ENCODE measurements at regions not wholly inside any gene's neighbourhood (a gene's known extent, or its start where the extent isn't known, plus 50 kb on each side); places are given as distances from the start of the nearest gene placed in this dataset.

DNA sequence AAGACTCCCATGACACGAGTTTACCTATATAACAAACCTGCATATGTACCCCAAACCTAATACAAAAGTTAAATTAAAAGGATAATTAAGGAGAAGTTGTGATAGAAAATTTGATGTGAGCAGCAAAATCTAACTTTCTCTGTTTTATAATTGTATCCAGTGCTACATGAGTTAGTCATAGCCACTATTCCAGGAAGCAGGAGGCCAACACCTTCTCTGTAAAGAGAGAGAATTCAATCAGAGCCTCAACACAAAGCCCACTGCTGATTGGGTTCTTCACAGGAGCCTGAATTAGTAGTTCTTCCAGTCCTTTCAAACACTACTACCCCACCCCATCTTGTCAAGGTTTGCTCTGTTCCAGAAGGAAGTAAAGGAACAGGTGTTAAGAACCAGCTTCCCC is 84.2 kb downstream of the BLID start:
- TF ChIP-seq, protein P1, sequence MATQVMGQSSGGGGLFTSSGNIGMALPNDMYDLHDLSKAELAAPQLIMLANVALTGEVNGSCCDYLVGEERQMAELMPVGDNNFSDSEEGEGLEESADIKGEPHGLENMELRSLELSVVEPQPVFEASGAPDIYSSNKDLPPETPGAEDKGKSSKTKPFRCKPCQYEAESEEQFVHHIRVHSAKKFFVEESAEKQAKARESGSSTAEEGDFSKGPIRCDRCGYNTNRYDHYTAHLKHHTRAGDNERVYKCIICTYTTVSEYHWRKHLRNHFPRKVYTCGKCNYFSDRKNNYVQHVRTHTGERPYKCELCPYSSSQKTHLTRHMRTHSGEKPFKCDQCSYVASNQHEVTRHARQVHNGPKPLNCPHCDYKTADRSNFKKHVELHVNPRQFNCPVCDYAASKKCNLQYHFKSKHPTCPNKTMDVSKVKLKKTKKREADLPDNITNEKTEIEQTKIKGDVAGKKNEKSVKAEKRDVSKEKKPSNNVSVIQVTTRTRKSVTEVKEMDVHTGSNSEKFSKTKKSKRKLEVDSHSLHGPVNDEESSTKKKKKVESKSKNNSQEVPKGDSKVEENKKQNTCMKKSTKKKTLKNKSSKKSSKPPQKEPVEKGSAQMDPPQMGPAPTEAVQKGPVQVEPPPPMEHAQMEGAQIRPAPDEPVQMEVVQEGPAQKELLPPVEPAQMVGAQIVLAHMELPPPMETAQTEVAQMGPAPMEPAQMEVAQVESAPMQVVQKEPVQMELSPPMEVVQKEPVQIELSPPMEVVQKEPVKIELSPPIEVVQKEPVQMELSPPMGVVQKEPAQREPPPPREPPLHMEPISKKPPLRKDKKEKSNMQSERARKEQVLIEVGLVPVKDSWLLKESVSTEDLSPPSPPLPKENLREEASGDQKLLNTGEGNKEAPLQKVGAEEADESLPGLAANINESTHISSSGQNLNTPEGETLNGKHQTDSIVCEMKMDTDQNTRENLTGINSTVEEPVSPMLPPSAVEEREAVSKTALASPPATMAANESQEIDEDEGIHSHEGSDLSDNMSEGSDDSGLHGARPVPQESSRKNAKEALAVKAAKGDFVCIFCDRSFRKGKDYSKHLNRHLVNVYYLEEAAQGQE (IDR thresholded peaks at IDR 0.05; ENCODE audit: insufficient read depth in 1 of 2, low read depth in 2 of 2, low read length in 2 of 2), result no peak
- TF ChIP-seq SIN3A (IDR thresholded peaks at IDR 0.05; ENCODE audit: borderline replicate concordance, insufficient read depth, low read length), result no peak

DNA sequence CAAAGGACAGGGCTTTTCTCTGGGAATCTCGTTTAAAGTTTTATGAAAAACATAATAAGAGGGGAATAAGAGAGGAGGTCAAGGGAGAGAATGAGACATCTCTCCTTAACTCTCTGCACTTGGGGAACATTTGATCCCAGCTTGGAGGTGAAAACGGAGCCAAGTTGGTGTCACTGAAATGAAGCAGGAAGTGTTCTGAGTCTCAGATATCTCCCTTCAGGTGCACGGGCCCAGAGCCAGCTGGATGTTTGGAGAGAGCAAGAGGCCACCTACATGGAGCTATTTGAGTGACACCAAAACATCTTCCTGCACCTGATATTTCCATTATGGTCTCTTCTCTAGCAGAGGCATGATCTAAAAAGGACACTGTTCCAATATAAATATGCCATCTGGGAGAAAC is 85.7 kb downstream of the BLID start:
- TF ChIP-seq POLR2AphosphoS5 (IDR thresholded peaks at IDR 0.05; ENCODE audit: low read depth, low read length), result no peak
- no peak for TF ChIP-seq TAF1 (IDR thresholded peaks at IDR 0.05; ENCODE audit: borderline replicate concordance, insufficient read depth, low read length)
- TF ChIP-seq, protein P1 (IDR thresholded peaks at IDR 0.05; ENCODE audit: insufficient read depth in 1 of 2, low read depth in 2 of 2, low read length in 2 of 2), result no peak
- TF ChIP-seq SIN3A (IDR thresholded peaks at IDR 0.05; ENCODE audit: borderline replicate concordance, insufficient read depth, low read length), result no peak

GRCh38 chr11:122028545-122028944 is 87.5 kb downstream of the BLID start:
- TF ChIP-seq TAF1 (IDR thresholded peaks at IDR 0.05; ENCODE audit: borderline replicate concordance, insufficient read depth, low read length) (no peak), POLR2AphosphoS5 (IDR thresholded peaks at IDR 0.05; ENCODE audit: low read depth, low read length) (no peak), SIN3A (IDR thresholded peaks at IDR 0.05; ENCODE audit: borderline replicate concordance, insufficient read depth, low read length) (no peak), FOXP2 (optimal IDR thresholded peaks at IDR 0.05; ENCODE audit: borderline replicate concordance, extremely low read depth, extremely low read length, insufficient read depth) (no peak)
- TF ChIP-seq, protein P1 (IDR thresholded peaks at IDR 0.05; ENCODE audit: insufficient read depth in 1 of 2, low read depth in 2 of 2, low read length in 2 of 2), result no peak

DNA sequence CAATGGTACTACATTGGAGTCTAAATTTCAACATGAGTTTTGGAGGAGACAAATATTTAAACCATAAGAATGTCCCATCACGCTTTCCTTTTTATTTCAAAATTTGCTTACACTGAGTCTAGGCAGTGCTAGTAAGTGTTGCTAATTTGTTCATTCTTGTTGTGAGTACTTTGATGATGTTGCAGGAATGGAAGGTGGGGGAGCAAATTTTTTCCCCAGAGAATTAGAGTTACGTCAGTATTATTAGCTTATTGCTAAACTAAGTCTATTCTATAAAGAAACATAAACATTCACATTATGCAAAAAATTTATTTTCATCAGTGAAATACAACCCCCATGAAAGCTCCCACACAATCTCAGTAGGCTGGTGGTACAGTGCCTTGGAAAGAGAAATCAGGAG is 88.0 kb downstream of the BLID start:
- TF ChIP-seq, protein P1 (IDR thresholded peaks at IDR 0.05; ENCODE audit: insufficient read depth in 1 of 2, low read depth in 2 of 2, low read length in 2 of 2), result no peak
- TF ChIP-seq SIN3A (IDR thresholded peaks at IDR 0.05; ENCODE audit: borderline replicate concordance, insufficient read depth, low read length), result no peak
- no peak for TF ChIP-seq TAF1 (IDR thresholded peaks at IDR 0.05; ENCODE audit: borderline replicate concordance, insufficient read depth, low read length)
- TF ChIP-seq FOXP2 (optimal IDR thresholded peaks at IDR 0.05; ENCODE audit: borderline replicate concordance, extremely low read depth, extremely low read length, insufficient read depth), result no peak
- TF ChIP-seq POLR2AphosphoS5 (IDR thresholded peaks at IDR 0.05; ENCODE audit: low read depth, low read length), result no peak

DNA sequence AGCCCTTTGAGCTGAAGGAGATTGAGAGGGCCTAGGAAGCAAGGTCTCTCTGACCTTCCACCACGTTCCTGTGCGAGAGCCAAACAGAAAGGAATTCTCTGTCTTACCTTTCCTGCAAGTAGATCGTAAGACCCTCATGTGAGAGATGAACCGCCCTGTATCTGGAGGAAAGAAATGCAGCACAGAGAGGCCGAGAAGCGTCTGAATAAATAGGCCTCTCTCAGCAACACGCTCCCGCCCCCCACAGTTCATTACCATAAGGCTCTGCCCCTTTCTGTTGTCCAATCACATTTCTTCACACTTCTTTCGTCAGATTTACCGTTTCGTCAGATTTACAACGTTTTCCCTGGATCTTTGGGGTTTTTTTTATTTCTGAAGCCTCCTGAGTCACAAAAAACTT is 90.3 kb downstream of the BLID start:
- TF ChIP-seq, protein P1 (IDR thresholded peaks at IDR 0.05; ENCODE audit: insufficient read depth in 1 of 2, low read depth in 2 of 2, low read length in 2 of 2), result peak in 1 of 2 experiments; percentile 68; a peak in 2 of 4 replicates
- peak; percentile 92; the same call in 1 of the 2 replicates for TF ChIP-seq SIN3A (IDR thresholded peaks at IDR 0.05; ENCODE audit: borderline replicate concordance, insufficient read depth, low read length)
- TF ChIP-seq FOXP2 (optimal IDR thresholded peaks at IDR 0.05; ENCODE audit: borderline replicate concordance, extremely low read depth, extremely low read length, insufficient read depth), result no peak
- peak; percentile 96 for TF ChIP-seq TAF1 (IDR thresholded peaks at IDR 0.05; ENCODE audit: borderline replicate concordance, insufficient read depth, low read length)
- TF ChIP-seq POLR2AphosphoS5 (IDR thresholded peaks at IDR 0.05; ENCODE audit: low read depth, low read length), result peak; percentile 100
